WTC11 (cell line): ENCODE measurements at regions not wholly inside any gene's neighbourhood (a gene's known extent, or its start where the extent isn't known, plus 50 kb on each side); places are given as distances from the start of the nearest gene placed in this dataset.

Source experiments
- ATAC-seq: fragments of 200-7000 bp; cut with Tn5 transposase; 2 replicates; pipeline ENCODE4 v1.10.0; 2021; ENCODE audit warnings: mild to moderate bottlenecking, moderate library complexity
- CTCF ChIA-PET: fragments of 300-600 bp; sonication (Branson Sonifier 250); formaldehyde crosslinking; loops from one replicate; lab custom pipeline; 2021; ENCODE audit warnings: antibody characterized with exemption; lab: Charles Lee
- POLR2A ChIA-PET: fragments of 350-600 bp; sonication (Branson Sonifier 250); formaldehyde crosslinking; loops from one replicate; lab custom pipeline; 2021; ENCODE audit warnings: antibody characterized with exemption; lab: Charles Lee
- DNase-seq: peaks from one replicate; pipeline ENCODE4 v3.0.0; 2021; ENCODE audit warnings: low spot score
- H3K27ac Mint-ChIP-seq: 2 replicates; pipeline ENCODE4 v1.8.0; 2021; ENCODE audit warnings: mixed read lengths
- H3K27me3 Mint-ChIP-seq: 2 replicates; pipeline ENCODE4 v1.8.0; 2021; ENCODE audit warnings: low read depth, mild to moderate bottlenecking, moderate library complexity, mixed read lengths
- H3K36me3 Mint-ChIP-seq: 2 replicates; pipeline ENCODE4 v1.8.0; 2021; ENCODE audit warnings: mixed read lengths
- H3K4me1 Mint-ChIP-seq: 2 replicates; pipeline ENCODE4 v1.8.0; 2022; ENCODE audit warnings: mixed read lengths
- H3K4me3 Mint-ChIP-seq: 2 replicates; pipeline ENCODE4 v1.8.0; 2021; ENCODE audit warnings: mild to moderate bottlenecking, moderate library complexity, mixed read lengths
- H3K9me3 Mint-ChIP-seq: 2 replicates; pipeline ENCODE4 v1.8.0; 2021; ENCODE audit warnings: mixed read lengths
- ELF4 ChIP-seq: sonication (generic); formaldehyde crosslinking; IDR thresholded peaks from 2 replicates; pipeline ENCODE4 v1.8.1; 2022; ENCODE audit warnings: low read depth, mild to moderate bottlenecking, moderate library complexity, missing genetic modification reagents
- EMX1 ChIP-seq: fragments of 250-450 bp; sonication (Bioruptor Pico); IDR thresholded peaks from 2 replicates; pipeline ENCODE4 v1.8.0; 2021; ENCODE audit warnings: mild to moderate bottlenecking
- ESRRA ChIP-seq: sonication (generic); formaldehyde crosslinking; IDR thresholded peaks from 2 replicates; pipeline ENCODE4 v1.8.1; 2022; ENCODE audit warnings: mild to moderate bottlenecking, missing genetic modification reagents, borderline replicate concordance
- FOXJ3 ChIP-seq: sonication (generic); formaldehyde crosslinking; IDR thresholded peaks from 2 replicates; pipeline ENCODE4 v1.9.0; 2021; ENCODE audit warnings: missing genetic modification reagents, mild to moderate bottlenecking, borderline replicate concordance
- FOXP1 ChIP-seq: sonication (generic); formaldehyde crosslinking; IDR thresholded peaks from 2 replicates; pipeline ENCODE4 v1.8.0; 2022; ENCODE audit warnings: missing genetic modification reagents, mild to moderate bottlenecking, moderate library complexity, borderline replicate concordance
- MXD4 ChIP-seq: fragments of 250-450 bp; sonication (Bioruptor Pico); IDR thresholded peaks from 2 replicates; pipeline ENCODE4 v1.8.0; 2021; ENCODE audit warnings: mild to moderate bottlenecking, moderate library complexity, borderline replicate concordance
- NFE2L1 ChIP-seq: sonication (generic); formaldehyde crosslinking; IDR thresholded peaks from 2 replicates; pipeline ENCODE4 v1.8.1; 2023; ENCODE audit warnings: missing genetic modification reagents
- SMAD3 ChIP-seq: sonication (generic); formaldehyde crosslinking; IDR thresholded peaks from 2 replicates; pipeline ENCODE4 v1.8.0; 2022; ENCODE audit warnings: missing genetic modification reagents, mild to moderate bottlenecking, borderline replicate concordance
- SMAD4 ChIP-seq: sonication (generic); formaldehyde crosslinking; IDR thresholded peaks from 2 replicates; pipeline ENCODE4 v1.8.0; 2022; ENCODE audit warnings: mild to moderate bottlenecking, missing genetic modification reagents
- SOX15 ChIP-seq: fragments of 250-450 bp; sonication (Bioruptor Pico); IDR thresholded peaks from 2 replicates; pipeline ENCODE4 v1.9.0; 2021; ENCODE audit warnings: mild to moderate bottlenecking
- ZNF138 ChIP-seq: sonication (generic); formaldehyde crosslinking; conservative IDR thresholded peaks from 2 replicates; pipeline ENCODE4 v1.8.1; 2022; ENCODE audit warnings: mild to moderate bottlenecking, moderate library complexity, missing genetic modification reagents
- TF ChIP-seq, protein P1 (sequence below): sonication (generic); formaldehyde crosslinking; IDR thresholded peaks from 2 replicates; pipeline ENCODE4 v1.8.0; 2022; ENCODE audit warnings: mild to moderate bottlenecking, missing genetic modification reagents
- TF ChIP-seq, protein P2 (sequence below): sonication (generic); formaldehyde crosslinking; IDR thresholded peaks from 2 replicates; pipeline ENCODE4 v1.8.0; 2023; ENCODE audit warnings: mild to moderate bottlenecking, missing genetic modification reagents
- TF ChIP-seq, protein P3 (sequence below): sonication (generic); formaldehyde crosslinking; IDR thresholded peaks from 2 replicates; pipeline ENCODE4 v1.8.1; 2022; ENCODE audit warnings: low read depth, missing genetic modification reagents, borderline replicate concordance
- TF ChIP-seq, protein P4 (sequence below): fragments of 250-450 bp; sonication (Bioruptor Pico); IDR thresholded peaks from 2 replicates; pipeline ENCODE4 v2.1.2; 2022; ENCODE audit warnings: mild to moderate bottlenecking, moderate library complexity

DNA sequence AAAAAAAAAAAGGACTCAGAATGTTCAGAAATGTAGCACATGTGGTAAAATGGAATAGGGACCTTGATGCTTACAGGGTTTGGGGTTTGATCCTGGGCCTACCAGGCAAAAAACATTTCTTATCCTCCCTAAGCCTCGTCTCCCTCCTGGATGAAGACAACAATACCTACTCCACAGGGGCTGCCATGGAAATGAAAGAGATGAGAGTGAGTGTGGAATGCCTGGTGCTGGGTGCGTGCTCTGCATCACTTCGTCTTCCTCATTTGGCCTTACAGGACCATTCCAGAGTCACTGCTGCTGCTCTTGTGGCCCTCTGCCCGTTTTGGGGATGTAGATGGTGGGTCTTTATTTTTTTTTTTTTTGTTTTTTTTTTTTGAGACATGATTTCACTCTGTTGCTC, 692.9 kb upstream of the EEF2KMT start:
- POLR2A ChIA-PET = no interaction called here
- DNase-seq (no peak), ATAC-seq (no peak)
- peaks cover 76% of the 10 kb centered on the region for H3K36me3 Mint-ChIP-seq
- TF ChIP-seq SOX15 (CRISPR knock-in tag) = no peak
- no peak for TF ChIP-seq ELF4 (CRISPR knock-in tag)
- no peak for TF ChIP-seq MXD4
- no peaks in the 10 kb centered on the region for H3K4me1 Mint-ChIP-seq
- H3K27me3 Mint-ChIP-seq = peaks cover 21% of the 10 kb centered on the region
- no peak overlapping the region for H3K4me3 Mint-ChIP-seq
- no peak overlapping the region for H3K27ac Mint-ChIP-seq
- CTCF ChIA-PET = no interaction called here
- H3K9me3 Mint-ChIP-seq = peaks cover 96% of the 10 kb centered on the region

DNA sequence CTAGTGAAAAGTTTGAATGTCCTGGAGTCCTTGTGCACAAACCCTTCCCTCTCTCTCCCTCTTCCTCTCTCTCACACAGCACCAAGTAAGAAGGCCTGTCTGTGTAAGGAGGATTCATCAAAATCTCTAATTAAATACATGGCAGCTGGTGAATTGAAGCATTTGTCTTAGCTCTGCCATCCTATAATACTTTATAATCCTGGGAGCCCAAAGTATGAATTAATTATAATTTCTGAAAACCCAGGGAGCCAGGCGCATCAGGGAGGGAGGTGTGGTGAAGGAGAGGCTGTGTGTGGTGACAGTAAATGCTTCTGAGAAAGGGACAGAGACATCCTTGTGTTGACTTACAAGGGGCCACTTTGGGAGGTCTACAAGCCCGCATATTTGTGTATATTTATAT, 691.4 kb upstream of the EEF2KMT start:
- Mint-ChIP-seq H3K27ac (no peak overlapping the region), H3K4me1 (no peaks in the 10 kb centered on the region), H3K4me3 (no peak overlapping the region), H3K9me3 (peaks cover 96% of the 10 kb centered on the region), H3K36me3 (peaks cover 75% of the 10 kb centered on the region), H3K27me3 (peaks cover 20% of the 10 kb centered on the region)
- TF ChIP-seq, protein P1, sequence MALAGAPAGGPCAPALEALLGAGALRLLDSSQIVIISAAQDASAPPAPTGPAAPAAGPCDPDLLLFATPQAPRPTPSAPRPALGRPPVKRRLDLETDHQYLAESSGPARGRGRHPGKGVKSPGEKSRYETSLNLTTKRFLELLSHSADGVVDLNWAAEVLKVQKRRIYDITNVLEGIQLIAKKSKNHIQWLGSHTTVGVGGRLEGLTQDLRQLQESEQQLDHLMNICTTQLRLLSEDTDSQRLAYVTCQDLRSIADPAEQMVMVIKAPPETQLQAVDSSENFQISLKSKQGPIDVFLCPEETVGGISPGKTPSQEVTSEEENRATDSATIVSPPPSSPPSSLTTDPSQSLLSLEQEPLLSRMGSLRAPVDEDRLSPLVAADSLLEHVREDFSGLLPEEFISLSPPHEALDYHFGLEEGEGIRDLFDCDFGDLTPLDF = no peak
- ChIA-PET POLR2A (no interaction called here), CTCF (no interaction called here)
- ATAC-seq (no peak), DNase-seq (no peak)

DNA sequence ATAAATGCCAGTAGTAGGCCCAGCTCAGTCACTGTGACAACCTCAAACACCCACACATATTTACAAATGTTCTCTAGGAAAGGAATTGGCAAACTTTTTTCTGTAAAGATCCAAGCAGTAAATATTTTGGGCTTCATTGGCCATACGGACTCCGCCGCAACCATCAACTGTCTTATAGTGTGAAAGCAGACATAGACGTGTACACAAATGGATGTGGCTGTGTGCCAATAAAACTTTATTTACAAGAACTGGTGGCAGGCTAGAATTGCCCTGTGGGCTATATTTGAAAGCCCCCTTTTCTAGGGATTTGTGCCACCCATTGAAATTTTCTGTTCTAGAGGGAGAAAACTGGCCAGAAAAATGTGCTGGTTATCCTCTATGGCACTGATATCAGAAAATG, 683.8 kb upstream of the EEF2KMT start:
- TF ChIP-seq FOXP1 (CRISPR knock-in tag) = no peak
- TF ChIP-seq, protein P2, sequence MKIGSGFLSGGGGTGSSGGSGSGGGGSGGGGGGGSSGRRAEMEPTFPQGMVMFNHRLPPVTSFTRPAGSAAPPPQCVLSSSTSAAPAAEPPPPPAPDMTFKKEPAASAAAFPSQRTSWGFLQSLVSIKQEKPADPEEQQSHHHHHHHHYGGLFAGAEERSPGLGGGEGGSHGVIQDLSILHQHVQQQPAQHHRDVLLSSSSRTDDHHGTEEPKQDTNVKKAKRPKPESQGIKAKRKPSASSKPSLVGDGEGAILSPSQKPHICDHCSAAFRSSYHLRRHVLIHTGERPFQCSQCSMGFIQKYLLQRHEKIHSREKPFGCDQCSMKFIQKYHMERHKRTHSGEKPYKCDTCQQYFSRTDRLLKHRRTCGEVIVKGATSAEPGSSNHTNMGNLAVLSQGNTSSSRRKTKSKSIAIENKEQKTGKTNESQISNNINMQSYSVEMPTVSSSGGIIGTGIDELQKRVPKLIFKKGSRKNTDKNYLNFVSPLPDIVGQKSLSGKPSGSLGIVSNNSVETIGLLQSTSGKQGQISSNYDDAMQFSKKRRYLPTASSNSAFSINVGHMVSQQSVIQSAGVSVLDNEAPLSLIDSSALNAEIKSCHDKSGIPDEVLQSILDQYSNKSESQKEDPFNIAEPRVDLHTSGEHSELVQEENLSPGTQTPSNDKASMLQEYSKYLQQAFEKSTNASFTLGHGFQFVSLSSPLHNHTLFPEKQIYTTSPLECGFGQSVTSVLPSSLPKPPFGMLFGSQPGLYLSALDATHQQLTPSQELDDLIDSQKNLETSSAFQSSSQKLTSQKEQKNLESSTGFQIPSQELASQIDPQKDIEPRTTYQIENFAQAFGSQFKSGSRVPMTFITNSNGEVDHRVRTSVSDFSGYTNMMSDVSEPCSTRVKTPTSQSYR (CRISPR knock-in tag) = no peak
- TF ChIP-seq MXD4 = no peak
- no peak for TF ChIP-seq ZNF138 (CRISPR knock-in tag)
- TF ChIP-seq, protein P3, sequence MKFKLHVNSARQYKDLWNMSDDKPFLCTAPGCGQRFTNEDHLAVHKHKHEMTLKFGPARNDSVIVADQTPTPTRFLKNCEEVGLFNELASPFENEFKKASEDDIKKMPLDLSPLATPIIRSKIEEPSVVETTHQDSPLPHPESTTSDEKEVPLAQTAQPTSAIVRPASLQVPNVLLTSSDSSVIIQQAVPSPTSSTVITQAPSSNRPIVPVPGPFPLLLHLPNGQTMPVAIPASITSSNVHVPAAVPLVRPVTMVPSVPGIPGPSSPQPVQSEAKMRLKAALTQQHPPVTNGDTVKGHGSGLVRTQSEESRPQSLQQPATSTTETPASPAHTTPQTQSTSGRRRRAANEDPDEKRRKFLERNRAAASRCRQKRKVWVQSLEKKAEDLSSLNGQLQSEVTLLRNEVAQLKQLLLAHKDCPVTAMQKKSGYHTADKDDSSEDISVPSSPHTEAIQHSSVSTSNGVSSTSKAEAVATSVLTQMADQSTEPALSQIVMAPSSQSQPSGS (CRISPR knock-in tag) = no peak
- no peak for TF ChIP-seq SMAD3 (CRISPR knock-in tag)
- TF ChIP-seq NFE2L1 (CRISPR knock-in tag) = no peak
- no peak for TF ChIP-seq FOXJ3 (CRISPR knock-in tag)
- TF ChIP-seq, protein P4, sequence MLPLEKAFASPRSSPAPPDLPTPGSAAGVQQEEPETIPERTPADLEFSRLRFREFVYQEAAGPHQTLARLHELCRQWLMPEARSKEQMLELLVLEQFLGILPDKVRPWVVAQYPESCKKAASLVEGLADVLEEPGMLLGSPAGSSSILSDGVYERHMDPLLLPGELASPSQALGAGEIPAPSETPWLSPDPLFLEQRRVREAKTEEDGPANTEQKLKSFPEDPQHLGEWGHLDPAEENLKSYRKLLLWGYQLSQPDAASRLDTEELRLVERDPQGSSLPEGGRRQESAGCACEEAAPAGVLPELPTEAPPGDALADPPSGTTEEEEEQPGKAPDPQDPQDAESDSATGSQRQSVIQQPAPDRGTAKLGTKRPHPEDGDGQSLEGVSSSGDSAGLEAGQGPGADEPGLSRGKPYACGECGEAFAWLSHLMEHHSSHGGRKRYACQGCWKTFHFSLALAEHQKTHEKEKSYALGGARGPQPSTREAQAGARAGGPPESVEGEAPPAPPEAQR (CRISPR knock-in tag) = no peak
- TF ChIP-seq ESRRA = no peak
- TF ChIP-seq EMX1 (CRISPR knock-in tag) = no peak
- no peak for TF ChIP-seq SMAD4 (CRISPR knock-in tag)
- ATAC-seq (no peak), DNase-seq (no peak)
- H3K27me3 Mint-ChIP-seq = peaks cover 18% of the 10 kb centered on the region
- peaks cover 95% of the 10 kb centered on the region for H3K9me3 Mint-ChIP-seq
- no peak overlapping the region for H3K4me3 Mint-ChIP-seq
- H3K4me1 Mint-ChIP-seq = no peaks in the 10 kb centered on the region
- H3K36me3 Mint-ChIP-seq = peaks cover 86% of the 10 kb centered on the region
- POLR2A ChIA-PET = no interaction called here
- CTCF ChIA-PET = no interaction called here
- no peak overlapping the region for H3K27ac Mint-ChIP-seq
